Right ventricle myocardium superior (tissue), 1 donor: ENCODE measurements at regions not wholly inside any gene's neighbourhood (a gene's known extent, or its start where the extent isn't known, plus 50 kb on each side); places are given as distances from the start of the nearest gene placed in this dataset.
"Not testable (repeated sequence)": the region's sequence is repeated elsewhere in the genome, so short reads cannot be mapped to it uniquely, and the experiment has no call there.

Experiments used
- ATAC-seq: fragments of 200-7000 bp; cut with Tn5 transposase; one replicate; pipeline ENCODE4 v1.9.1; 2020; ENCODE audit warnings: mild to moderate bottlenecking; ENCODE audit not compliant: poor library complexity
- DNase-seq: peaks from one replicate; pipeline ENCODE4 v3.0.0-alpha.2; 2020
- intact Hi-C: fragments of 100-400 bp; cut with DNase I; formaldehyde crosslinking; loops from one replicate; pipeline ENCODE4 v1.11.2; 2022
- donor health status: DM: no; HTN: yes; CAD: no; lungs with severe emphysema.

DNA sequence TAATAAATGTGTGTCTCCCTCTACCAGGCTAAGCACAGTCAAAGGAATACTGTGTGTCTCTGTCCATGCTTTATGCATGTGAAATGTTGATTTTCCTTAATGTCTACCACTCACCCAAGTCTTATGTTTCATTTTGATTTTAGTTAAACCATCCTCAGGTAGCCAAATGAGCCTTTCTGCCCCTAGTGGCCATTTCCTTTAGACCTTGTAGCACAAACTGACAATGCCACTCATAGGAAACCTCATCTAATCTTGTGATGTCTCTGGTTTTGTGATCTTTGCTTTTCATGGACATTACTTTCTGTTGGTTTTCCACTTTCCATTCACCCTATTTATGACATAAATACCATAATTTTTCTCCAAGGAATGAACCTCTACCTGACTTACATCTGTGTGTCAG, 820.8 kb downstream of the MAT2B start:
- no peak for ATAC-seq
- intact Hi-C loops = no loop called here
- DNase-seq = no peak

- DNase-seq, intact Hi-C loops, ATAC-seq: not testable (repeated sequence)
Observed at GRCh38 chr5:164327166-164327565, 821.7 kb downstream of the MAT2B start.

GRCh38 chr5:164332349-164333196, 827.2 kb downstream of the MAT2B start:
- intact Hi-C loops = no loop called here
- DNase-seq = no peak
- ATAC-seq = no peak

- ATAC-seq = no peak
- intact Hi-C loops = no loop called here
- DNase-seq = no peak
Observed at GRCh38 chr5:164335837-164336236, 830.4 kb downstream of the MAT2B start.

DNA sequence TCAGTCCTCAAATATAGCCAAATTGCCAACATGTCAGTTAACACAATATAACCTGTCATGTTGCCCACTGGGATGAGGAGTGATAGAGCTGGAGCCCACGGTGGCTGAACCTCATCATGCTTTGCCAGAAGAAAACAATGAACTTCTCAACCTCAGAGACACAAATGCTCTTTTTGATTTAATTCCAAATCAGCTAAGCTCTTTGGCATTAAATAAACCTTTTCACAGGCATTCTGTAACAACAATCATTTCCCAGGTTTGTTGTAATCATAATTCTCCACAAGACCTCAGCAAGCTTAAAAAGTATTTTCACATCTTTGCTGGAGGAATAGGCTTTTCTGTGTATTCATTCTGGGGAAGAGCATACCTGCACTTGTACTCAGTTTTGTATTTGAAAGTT, 830.9 kb downstream of the MAT2B start:
- intact Hi-C loops = no loop called here
- ATAC-seq (no peak), DNase-seq (no peak)

GRCh38 chr5:164336906-164337305, 831.5 kb downstream of the MAT2B start:
- DNase-seq (no peak), ATAC-seq (peak; percentile 39)
- intact Hi-C loops = no loop called here

GRCh38 chr5:164341056-164341619, 835.7 kb downstream of the MAT2B start:
- no peak for DNase-seq
- ATAC-seq = no peak
- intact Hi-C loops = no loop called here

DNA sequence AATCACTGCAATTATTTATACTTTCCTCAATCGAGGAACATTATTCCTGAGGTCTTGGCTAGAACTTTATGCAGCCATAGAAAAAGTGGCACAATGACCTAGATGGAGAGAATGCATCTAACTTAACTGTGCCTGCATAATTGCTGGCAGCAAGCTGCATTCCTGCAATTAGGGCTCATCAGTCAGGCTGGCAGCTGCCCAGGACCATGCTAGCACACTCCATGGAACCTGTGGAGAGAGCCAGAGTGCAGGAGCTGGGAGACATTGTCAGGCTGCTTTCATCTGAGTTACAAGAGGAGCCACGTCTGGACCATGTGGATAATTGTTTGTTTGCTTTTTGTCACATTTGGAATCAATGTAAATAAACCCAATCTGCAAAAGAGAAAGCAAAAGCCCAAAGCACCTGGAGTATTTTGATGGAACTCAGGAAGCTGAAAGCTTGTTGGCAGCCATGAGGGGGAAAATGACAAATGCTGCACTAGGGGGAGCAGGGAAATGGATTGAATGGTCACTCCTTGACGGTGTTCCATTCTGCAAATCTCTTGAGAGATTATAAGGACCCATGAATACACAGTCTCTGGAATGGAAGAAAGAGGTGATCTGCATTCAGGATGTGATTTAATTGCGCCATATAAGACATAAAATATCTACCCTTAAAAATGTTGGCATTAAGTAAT, 839.9 kb downstream of the MAT2B start:
- intact Hi-C loops = no loop called here

GRCh38 chr5:164345853-164346252, 840.4 kb downstream of the MAT2B start:
- intact Hi-C loops = no loop called here
- ATAC-seq (no peak), DNase-seq (no peak)

More for the DNA sequence above, 839.9 kb downstream of the MAT2B start:
- peak; percentile 78 for DNase-seq
- ATAC-seq = peak; percentile 95

DNA sequence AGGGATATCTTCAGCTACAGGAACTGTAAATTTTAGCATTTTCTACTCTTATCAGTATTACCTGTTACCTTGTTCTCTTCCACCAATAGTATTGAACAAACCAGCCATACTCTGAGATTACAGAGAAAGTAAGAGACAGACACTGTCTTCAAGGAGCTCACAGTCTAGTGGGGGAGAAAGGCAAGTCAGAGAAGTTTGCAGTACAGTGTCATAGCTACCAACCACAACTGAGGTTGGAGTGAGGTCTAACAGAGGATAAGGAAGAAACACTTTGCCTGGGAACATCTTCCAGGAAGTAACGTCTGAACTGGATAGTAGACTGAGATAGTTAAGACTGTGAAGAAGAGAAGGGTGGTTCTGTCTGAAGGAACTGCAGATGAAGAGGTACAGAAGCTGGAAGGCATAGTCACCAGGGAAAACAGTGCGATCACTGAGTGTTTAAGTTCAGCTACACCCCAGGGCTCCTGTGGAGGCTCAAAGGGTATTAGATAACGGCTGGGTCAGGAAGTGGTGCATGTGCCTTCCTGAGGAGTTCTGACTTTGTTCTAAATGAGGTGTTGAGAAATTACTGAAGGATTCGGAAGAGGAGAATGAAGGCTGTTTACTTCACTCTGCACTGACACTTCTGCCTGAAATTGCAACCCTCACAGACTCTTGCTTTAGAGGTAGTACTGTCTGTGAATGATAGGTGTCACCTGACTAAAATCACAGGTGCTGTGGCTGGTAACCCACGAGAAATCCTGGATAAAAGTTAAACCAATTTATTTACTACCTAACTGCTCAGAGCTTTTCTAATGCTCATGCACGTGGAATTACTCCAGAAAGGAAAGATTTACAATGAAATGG, 841.6 kb downstream of the MAT2B start:
- ATAC-seq = no peak
- intact Hi-C loops = no loop called here
- DNase-seq = no peak

DNA sequence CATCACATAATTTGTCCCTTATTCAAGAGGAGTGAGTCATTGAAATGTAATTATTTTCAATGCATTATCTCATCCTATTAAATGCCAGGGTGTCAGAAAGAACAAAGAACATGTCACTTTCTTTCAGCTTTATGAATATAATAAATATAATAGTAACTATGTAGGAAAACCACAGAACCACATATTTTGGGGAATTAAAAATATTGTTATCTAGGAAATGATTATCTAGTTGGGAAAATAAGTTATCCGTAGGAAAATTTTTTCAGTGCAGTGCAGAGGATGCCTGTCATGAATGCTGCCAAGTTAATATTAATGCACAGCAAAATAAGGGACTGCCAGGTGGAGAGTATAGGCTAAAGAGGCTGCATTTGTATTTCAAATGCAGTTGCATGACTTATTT, 844.8 kb downstream of the MAT2B start:
- DNase-seq (no peak), ATAC-seq (no peak)
- intact Hi-C loops = no loop called here

- no peak for ATAC-seq
- no peak for DNase-seq
- intact Hi-C loops = no loop called here
Observed at GRCh38 chr5:164351245-164351834, 845.9 kb downstream of the MAT2B start.

DNA sequence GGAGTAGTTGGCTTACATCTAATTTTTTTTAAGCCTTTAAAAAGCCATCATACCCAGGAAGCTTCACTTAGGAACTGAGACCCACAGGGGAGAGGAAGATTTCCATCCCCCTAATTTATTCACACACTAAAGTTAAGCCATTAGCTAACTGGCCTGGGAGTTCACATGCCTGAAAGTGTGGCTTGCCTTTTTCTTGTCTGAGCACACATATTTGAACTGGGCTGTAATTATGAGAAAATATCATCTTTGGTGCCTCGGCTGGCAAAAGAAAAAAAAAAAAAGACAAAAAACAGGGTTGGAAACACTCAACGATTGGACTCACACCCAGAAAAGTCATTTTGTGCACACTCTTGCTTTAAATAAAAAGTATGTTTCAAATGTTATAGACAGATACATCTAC, 847.3 kb downstream of the MAT2B start:
- intact Hi-C loops = no loop called here
- ATAC-seq = no peak
- DNase-seq = no peak

- ATAC-seq (no peak), DNase-seq (no peak)
- intact Hi-C loops = no loop called here
Observed at GRCh38 chr5:164353155-164353554, 847.7 kb downstream of the MAT2B start.

DNA sequence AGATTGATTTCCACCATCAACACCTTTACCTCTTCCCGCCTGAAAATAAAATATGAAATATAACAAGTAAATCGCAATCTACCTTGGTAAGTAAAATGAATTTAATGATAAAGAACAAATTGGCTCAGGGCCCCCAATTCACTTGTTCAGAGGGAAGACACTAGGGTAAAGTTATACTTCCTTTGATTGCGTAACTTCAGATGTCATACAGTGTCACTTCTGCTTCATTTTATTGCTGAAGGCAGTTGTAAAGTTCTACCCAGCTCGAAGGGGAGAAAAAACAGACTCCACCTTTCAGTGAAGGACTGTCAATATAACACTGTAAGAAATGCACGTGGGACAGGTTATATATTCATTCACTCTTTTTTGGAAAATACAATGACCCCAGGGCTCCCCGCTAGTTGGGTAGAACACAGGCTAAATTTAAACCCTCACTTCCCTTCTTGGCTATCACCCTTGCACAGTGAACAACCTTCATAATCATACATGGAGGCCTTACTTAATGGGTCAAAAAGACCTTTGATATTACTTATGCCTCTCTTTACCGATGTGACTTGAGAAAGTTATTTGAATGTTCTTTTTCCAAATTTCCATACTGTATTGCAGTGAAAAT, 848.8 kb downstream of the MAT2B start:
- no peak for ATAC-seq
- intact Hi-C loops = no loop called here
- DNase-seq = no peak

GRCh38 chr5:164355267-164355830, 849.9 kb downstream of the MAT2B start:
- intact Hi-C loops = no loop called here
- ATAC-seq (no peak), DNase-seq (no peak)

- ATAC-seq = no peak
- intact Hi-C loops = no loop called here
- no peak for DNase-seq
Observed at GRCh38 chr5:164356790-164357189, 851.4 kb downstream of the MAT2B start.

DNA sequence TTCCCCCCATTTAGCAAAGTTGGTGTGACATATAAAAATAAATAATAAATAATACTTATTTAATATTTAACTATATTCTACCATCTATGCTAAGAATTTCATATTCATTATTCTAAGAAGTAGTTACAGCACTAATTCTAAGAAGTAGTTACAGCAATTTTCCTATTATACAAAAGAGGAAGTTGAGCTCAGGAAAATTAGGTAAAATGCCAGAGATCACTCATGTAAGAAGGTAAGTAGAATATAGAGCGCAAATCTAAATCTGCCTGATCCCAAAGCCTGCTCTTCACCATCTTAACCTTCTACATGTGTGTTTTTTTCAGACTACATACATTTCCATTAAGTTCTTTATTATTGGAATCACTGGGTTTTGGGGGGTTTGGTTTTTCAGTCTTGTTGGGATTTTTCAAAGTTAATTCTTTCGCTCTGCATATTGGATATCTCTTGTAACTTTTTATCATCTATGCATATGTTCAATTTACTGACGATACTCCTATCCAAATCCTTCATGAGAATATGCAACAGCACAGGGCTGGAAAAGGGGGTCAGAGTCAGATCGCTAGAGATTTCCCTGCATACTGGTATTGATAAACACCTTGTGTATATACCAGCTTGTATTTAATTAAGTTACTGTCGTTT, 852.1 kb downstream of the MAT2B start:
- ATAC-seq (no peak), DNase-seq (no peak)
- intact Hi-C loops = no loop called here
